Hematopoietic multipotent progenitor cell treated with erythropoietin and hydrocortisone succinate and interleukin-3 and kit ligand, for 17 days (in vitro differentiated cells): ENCODE measurements at regions not wholly inside any gene's neighbourhood (a gene's known extent, or its start where the extent isn't known, plus 50 kb on each side); places are given as distances from the start of the nearest gene placed in this dataset.

Experiments used
- DNase-seq: peaks from one replicate; pipeline ENCODE4 v3.0.0-alpha.2; 2015; ENCODE audit warnings: low spot score

DNA sequence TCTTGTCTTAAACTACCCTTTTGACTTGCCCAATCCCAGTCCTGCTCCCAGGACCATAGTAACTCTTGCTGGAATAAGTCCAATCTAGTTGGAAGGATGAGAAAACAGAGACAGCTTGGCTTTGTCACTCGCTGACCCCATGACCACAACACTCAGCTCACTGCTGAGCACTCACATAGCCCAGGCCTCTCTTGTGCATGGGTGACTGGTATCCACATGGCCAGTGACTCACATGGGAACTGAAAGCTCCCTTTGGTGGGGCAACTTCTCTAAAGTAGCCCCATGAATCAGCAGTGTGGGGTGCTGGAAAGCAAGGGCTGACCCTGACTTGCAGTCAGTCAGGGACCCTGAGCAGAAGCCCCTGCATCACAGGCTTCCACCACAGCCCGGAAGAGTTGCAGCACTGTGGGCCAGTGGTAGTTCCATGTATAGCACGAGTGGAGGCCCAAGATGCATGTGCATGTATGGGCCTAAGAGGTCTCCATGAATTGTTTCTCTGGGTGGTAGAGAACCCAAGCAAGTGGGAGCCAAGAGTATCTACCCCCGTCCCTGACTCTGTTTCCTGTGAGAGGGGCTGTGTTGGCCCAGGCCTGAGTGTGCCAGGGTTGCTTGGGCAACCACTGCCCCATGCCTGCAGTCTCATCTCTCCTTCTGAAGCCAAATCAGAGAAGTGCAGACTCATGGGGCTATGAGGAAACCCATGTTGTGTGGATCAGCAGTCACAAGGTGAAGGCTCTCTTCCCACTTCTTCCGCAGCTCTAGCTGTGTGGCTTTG, 62.1 kb upstream of the XCR1 start:
- no peak for DNase-seq

DNA sequence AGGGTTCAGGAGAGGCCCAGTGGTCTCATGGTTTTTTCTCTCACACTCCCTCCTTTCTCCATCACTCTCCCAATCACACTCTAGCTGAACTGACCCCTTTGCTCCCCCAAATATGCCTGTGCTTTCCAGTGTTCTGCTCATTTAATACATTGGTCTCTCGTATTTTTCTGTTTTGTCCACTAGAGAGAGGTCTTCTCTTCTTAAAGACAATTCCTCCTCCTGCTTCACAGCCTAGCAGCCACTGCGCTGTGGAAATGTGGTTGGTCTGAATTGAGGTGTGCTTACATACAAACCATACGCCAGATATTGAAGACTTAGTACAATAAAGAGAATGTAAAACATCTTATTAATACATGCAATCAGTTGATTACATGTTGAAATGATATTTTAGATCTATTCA, 60.6 kb upstream of the XCR1 start:
- DNase-seq, result no peak

DNA sequence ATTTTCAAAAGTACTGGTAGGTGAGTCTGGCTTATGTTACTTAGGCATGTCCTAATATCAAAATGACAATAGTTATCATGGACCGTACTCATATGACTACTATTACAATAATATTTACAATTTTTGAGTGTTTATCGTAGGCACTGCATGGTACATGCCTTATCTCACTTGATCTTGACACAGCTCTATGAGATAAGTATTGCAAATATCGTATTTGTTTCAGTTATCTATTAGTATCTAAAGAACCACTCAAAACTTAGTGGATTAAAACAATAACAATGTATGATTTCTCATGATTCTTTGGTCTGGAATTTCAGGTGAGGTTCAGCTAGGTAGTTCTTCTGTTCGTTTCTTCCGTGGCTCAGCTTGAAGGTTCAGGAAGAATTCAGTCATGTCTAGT, 59.7 kb upstream of the XCR1 start:
- DNase-seq, result no peak

DNA sequence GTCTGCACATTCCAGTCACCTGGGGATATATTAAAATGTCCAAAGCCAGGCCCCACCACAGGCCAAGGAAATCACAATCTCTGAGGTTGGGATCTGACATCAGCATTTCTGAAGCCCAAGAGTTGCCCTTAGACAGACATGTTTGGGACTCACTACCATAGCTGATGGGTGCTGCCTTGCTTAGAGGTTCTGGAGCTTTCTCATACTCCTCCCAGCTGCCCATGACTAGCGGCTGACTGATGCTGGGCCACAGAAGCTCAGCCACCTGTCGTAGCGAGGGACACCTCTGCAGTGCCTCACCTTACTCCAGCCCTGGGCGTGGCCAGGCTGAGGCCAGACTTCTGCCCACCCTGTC, 58.8 kb upstream of the XCR1 start:
- no peak for DNase-seq

DNA sequence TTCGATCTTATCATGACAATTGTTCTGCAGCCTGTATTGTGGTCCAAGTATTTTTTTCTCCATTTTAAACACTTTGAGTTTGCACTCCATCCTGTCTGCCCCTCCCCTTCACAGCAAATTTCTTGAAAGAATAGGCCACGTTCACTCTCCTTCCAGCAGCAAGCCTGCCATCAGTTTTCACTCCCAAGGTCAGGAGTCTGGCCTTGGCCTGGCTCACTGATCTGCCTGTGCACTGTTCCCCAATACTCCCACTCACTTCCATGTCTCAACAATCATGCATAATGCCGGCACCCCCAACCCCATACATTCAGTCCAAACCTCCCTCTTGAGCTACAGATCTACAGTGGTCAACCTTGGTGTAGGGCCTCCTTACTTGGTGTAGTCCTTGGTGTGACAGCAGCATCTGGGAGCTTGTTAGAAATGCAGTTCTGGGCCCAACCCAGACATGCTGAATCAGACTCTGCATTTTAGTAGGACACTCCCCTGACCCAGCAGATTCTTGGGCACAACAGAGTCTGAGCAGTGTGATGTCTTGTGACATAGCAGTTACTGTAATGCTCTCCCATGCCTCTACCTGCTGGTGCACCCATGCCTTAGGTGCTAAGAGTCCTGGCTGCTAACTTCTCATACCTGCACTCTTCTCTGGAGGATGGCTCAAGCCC, 58.3 kb upstream of the XCR1 start:
- DNase-seq, result no peak

DNA sequence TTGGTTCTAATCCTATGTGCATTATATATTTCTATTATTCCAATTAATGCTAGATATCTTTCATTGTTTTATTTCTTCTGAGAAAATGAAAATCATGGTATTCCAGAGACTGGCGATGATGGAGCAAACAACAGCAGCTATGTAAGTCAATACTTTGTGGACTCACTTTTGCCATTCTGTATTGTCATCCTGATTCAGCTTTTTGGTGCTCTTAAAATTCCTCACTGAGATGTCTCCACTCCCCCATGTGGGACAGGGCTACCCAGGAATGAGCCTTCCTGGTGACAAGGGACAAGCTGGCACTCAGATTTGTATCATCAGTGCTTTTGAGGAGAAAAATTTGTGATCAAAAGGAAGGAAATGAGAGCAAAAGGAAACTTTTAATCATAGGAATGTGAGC, 56.7 kb upstream of the XCR1 start:
- DNase-seq, result no peak

DNA sequence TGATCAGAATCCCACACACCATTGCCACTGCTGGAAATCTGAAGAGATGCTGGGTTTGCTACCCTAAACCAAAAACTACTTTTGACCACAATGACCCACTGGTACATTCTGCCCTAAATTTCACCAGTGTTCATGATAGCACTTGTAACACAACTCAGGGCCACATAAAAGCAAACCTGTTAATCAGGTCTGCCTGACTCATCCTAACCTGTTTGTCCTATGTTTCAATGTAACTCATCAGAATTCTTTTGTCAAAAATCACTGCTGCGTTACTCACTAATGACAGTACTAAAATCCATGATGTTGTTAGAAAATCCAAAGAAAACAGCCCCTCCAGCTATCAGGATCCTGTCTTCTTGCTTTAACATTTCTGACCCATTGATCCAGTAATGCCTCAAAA, 55.6 kb upstream of the XCR1 start:
- DNase-seq, result no peak

DNA sequence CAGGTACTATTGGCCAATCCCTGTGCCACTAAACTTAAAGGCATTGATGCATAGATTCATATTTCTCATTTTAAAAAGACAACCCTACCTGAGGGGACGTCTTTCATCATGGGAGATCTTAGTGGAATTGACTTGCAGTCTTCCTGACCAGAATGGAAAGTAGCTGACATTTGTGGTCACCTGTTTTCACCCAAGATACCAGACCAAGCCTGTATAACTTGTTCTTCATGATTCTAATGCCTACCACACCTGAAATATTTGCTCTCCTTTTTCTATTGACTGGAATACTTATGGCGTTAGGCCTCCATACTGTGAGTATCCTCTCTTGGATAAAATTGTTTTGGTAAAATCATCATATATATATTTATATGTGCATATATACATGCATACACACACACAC, 54.7 kb upstream of the XCR1 start:
- DNase-seq, result no peak

DNA sequence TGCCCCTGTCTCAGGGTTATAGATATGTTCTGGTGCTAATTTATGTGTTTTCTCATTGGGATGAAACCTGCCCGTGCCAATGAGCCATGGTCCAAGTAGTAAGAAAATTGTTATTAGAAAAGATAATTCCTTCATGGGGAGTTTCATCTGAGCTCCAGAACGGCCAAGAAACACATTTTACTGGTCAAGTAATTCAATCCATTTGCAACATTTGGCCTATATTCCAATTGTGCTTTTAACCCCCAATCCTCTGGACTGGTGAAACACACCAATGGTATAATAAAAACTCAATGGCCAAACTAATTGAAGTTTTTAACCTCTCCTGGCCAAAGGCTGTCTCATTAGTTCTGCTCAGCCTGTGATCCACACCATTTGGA, 53.7 kb upstream of the XCR1 start:
- no peak for DNase-seq

DNA sequence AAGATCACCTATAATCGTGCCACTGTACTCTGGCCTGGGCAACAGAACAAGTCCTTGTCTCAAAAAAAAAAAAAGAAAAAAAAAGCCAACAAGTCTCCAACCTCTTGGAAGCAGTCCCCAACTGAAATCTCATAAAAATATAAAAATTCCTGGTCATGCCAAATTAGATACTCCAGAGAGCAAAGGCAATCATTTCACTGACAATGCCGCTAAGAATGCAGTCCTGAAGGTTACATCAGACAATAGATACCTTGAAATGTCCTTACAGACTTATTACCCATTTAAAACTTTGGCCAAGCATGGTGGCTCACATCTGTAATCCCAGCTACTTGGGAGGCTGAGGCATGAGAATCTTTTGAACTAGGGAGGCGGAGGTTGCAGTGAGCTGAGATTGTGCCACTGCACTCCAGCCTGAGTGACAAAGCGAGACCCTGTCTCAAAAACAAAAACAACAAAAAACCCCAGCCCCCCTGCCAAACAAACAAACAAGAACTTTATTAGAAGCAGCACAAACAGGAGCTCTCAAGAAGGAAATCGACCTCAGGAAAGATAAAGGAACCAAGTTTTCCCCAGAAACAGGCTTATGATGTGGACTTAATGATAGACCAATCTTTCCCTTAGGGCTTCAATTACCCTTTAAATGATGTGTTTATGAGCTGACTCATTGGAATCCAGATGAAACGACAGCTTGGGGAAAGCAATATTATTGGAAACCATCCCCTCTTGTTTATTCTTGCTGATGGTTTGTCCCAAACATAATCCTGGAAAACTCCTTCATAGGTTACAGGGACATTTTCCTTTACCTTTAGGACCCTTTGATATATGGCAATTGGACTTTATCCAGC, 53.1 kb upstream of the XCR1 start:
- no peak for DNase-seq

DNA sequence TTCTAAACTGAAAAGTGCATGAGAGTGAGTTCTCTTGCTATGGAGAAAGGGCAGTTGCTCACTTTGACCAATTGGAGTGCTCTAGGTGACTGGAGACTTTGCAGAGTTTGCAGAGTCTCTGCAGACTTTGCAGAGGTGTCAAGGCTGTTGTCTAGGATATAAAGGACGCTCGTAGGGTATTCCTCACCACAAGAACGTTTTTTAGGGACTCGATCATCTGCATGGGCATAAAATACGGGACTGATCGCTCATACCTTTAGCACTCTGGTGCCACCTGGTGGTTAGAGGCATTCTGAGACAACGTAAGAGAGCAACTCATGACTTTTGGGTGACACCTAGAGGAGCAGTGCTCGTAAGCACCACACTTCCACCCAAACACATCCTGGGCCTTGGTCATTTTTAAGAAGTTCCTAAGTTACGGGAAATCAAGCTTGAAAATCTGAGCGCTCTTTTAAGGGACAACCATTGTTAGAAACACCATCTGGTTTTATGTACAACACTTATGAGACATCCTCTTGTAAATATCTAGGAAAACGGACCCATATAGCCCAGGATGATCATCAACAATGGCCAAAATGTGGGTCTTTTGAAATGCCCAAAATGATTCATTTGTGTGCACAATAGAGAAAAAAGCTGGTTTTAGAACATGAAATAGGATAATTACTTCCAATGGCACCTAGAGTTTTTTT, 51.6 kb upstream of the XCR1 start:
- peak; percentile 91 for DNase-seq
